ENCODE measurements at regions not wholly inside any gene's neighbourhood (a gene's known extent, or its start where the extent isn't known, plus 50 kb on each side); places are given as distances from the start of the nearest gene placed in this dataset.

DNA sequence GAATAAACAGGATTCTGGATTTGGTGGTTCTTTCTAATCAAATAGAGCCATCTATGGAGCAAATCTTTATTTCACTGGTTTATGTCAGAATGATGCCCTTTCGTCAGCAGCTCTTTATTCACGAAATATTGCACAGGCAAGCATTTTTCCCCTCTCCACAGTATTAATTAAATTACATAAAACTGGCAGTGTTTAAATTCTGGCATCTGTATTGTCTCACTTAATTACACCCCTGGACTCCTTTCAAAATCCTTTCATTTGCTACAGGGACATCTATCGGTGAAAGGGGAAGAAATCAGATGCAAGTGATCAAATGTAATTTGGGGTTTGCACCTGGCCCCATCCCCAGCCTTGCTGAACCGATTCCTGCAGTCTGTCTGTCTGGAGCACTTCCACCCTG lies 801.9 kb downstream of the QKI start:
- TF ChIP-seq, protein P1, sequence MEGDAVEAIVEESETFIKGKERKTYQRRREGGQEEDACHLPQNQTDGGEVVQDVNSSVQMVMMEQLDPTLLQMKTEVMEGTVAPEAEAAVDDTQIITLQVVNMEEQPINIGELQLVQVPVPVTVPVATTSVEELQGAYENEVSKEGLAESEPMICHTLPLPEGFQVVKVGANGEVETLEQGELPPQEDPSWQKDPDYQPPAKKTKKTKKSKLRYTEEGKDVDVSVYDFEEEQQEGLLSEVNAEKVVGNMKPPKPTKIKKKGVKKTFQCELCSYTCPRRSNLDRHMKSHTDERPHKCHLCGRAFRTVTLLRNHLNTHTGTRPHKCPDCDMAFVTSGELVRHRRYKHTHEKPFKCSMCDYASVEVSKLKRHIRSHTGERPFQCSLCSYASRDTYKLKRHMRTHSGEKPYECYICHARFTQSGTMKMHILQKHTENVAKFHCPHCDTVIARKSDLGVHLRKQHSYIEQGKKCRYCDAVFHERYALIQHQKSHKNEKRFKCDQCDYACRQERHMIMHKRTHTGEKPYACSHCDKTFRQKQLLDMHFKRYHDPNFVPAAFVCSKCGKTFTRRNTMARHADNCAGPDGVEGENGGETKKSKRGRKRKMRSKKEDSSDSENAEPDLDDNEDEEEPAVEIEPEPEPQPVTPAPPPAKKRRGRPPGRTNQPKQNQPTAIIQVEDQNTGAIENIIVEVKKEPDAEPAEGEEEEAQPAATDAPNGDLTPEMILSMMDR (IDR thresholded peaks at IDR 0.05 in 2 of 3, conservative IDR thresholded peaks at IDR 0.05 in 1 of 3; ENCODE audit: borderline replicate concordance in 1 of 3, insufficient read depth in 1 of 3, low read depth in 2 of 3, low read length in 2 of 3) = no peak
- TF ChIP-seq, protein P2, sequence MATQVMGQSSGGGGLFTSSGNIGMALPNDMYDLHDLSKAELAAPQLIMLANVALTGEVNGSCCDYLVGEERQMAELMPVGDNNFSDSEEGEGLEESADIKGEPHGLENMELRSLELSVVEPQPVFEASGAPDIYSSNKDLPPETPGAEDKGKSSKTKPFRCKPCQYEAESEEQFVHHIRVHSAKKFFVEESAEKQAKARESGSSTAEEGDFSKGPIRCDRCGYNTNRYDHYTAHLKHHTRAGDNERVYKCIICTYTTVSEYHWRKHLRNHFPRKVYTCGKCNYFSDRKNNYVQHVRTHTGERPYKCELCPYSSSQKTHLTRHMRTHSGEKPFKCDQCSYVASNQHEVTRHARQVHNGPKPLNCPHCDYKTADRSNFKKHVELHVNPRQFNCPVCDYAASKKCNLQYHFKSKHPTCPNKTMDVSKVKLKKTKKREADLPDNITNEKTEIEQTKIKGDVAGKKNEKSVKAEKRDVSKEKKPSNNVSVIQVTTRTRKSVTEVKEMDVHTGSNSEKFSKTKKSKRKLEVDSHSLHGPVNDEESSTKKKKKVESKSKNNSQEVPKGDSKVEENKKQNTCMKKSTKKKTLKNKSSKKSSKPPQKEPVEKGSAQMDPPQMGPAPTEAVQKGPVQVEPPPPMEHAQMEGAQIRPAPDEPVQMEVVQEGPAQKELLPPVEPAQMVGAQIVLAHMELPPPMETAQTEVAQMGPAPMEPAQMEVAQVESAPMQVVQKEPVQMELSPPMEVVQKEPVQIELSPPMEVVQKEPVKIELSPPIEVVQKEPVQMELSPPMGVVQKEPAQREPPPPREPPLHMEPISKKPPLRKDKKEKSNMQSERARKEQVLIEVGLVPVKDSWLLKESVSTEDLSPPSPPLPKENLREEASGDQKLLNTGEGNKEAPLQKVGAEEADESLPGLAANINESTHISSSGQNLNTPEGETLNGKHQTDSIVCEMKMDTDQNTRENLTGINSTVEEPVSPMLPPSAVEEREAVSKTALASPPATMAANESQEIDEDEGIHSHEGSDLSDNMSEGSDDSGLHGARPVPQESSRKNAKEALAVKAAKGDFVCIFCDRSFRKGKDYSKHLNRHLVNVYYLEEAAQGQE (IDR thresholded peaks at IDR 0.05; ENCODE audit: low read depth) = no peak
- TF ChIP-seq YY1 (IDR thresholded peaks at IDR 0.05; ENCODE audit: extremely low read depth, insufficient replicate concordance, low read depth, low read length) (no peak), ZNF274 (IDR thresholded peaks at IDR 0.05; ENCODE audit: low read depth, low read length) (no peak)
